Endothelial cell of umbilical vein (primary cell): ENCODE measurements at regions not wholly inside any gene's neighbourhood (a gene's known extent, or its start where the extent isn't known, plus 50 kb on each side); places are given as distances from the start of the nearest gene placed in this dataset.

ENCODE experiments used
- BruUV-seq: library from RNA; stranded (reverse); fragments of 400-500 nt; replicated peaks from 2 replicates; lab custom pipeline; 2021; lab: Mats Ljungman, UMichigan
- CTCF ChIA-PET: fragments of 300-600, 350-600 bp; sonication (Branson Sonifier 250); formaldehyde crosslinking; loops from one replicate; lab custom pipeline; 2021; ENCODE audit warnings: antibody characterized with exemption, inconsistent platforms; lab: Charles Lee
- POLR2A ChIA-PET: fragments of 300-600, 350-600 bp; sonication (Branson Sonifier 250); formaldehyde crosslinking; loops from one replicate; lab custom pipeline; 2021; ENCODE audit warnings: antibody characterized with exemption, inconsistent platforms; lab: Charles Lee
- DNase-seq: peaks from one replicate; pipeline ENCODE4 v3.0.0-alpha.2; 2011; ENCODE audit warnings: low read depth, low spot score
- FAIRE-seq: peaks from 2 replicates; lab custom pipeline; 2011; peaks lifted over from hg19 to GRCh38; lab: Jason Lieb, UNC
- H2AFZ ChIP-seq: 2 replicates; pipeline ENCODE4 v1.6.0; 2012; ENCODE audit warnings: low read depth, low read length, control low read depth, inconsistent platforms
- H3K27ac ChIP-seq: 2 replicates; pipeline ENCODE4 v1.5.1; 2011; ENCODE audit warnings: low read depth, mild to moderate bottlenecking, control low read depth, low read length, moderate library complexity; ENCODE audit not compliant: insufficient read depth
- H3K27me3 ChIP-seq, 2 experiments: 2 replicates each; pipeline versions ENCODE4 v1.6.0 to v1.6.1; 2011; ENCODE audit warnings: low read length in 2 of 2, mixed read lengths in 1 of 2; ENCODE audit not compliant: control insufficient read depth in 2 of 2, insufficient read depth in 2 of 2
- H3K36me3 ChIP-seq, 2 experiments: 2 replicates in 1 of 2; 3 replicates in 1 of 2; pipeline ENCODE4 v1.5.1; 2011; ENCODE audit warnings: low read length in 2 of 2, mild to moderate bottlenecking in 1 of 2, moderate library complexity in 1 of 2; ENCODE audit not compliant: control insufficient read depth in 2 of 2, insufficient read depth in 2 of 2; ENCODE audit errors: extremely low read depth in 1 of 2
- H3K4me1 ChIP-seq: 3 replicates; pipeline ENCODE4 v1.5.1; 2011; ENCODE audit warnings: mild to moderate bottlenecking, low read length; ENCODE audit not compliant: control insufficient read depth, insufficient read depth; ENCODE audit errors: extremely low read depth
- H3K4me2 ChIP-seq: 2 replicates; pipeline ENCODE4 v1.6.1; 2011; ENCODE audit warnings: low read length, control low read depth, mixed read lengths; ENCODE audit not compliant: insufficient read depth
- H3K4me3 ChIP-seq, 3 experiments: fragments of 200-600 bp in 1 of 3; sonication (generic), shearing (Covaris generic) in 1 of 3; replicated peaks in 1 of 3; 2 replicates each; pipeline ENCODE4 v1.5.1; 2011 to 2016; ENCODE audit warnings: control low read depth in 3 of 3, low read length in 3 of 3, mild to moderate bottlenecking in 2 of 3, inconsistent platforms in 1 of 3, low read depth in 1 of 3, moderate library complexity in 1 of 3; ENCODE audit not compliant: insufficient read depth in 1 of 3
- H3K79me2 ChIP-seq: 2 replicates; pipeline ENCODE4 v1.6.0; 2012; ENCODE audit warnings: low read length, inconsistent platforms; ENCODE audit not compliant: control insufficient read depth, insufficient read depth
- H3K9ac ChIP-seq: replicated peaks from 2 replicates; pipeline ENCODE3; 2011; ENCODE audit warnings: low read length, control low read depth; ENCODE audit not compliant: insufficient read depth; ENCODE audit errors: extremely low read depth
- H3K9me1 ChIP-seq: replicated peaks from 3 replicates; pipeline ENCODE4 v1.6.0; 2011; ENCODE audit warnings: mild to moderate bottlenecking, low read length; ENCODE audit not compliant: control insufficient read depth, insufficient read depth; ENCODE audit errors: extremely low read depth
- H3K9me3 ChIP-seq: replicated peaks from 2 replicates; pipeline ENCODE4 v1.5.1; 2012; ENCODE audit warnings: low read length, inconsistent platforms; ENCODE audit not compliant: control insufficient read depth, insufficient read depth
- H4K20me1 ChIP-seq: replicated peaks from 2 replicates; pipeline ENCODE3; 2011; ENCODE audit warnings: mild to moderate bottlenecking, low read length; ENCODE audit not compliant: control insufficient read depth, insufficient read depth; ENCODE audit errors: extremely low read depth
- CTCF ChIP-seq, 2 donors: IDR thresholded peaks; 1 replicate in 1 of 2; 2 replicates in 1 of 2; pipeline ENCODE4 v1.5.1; 2011; ENCODE audit warnings: low read length in 2 of 2, mild to moderate bottlenecking in 2 of 2, moderate library complexity in 2 of 2, control low read depth in 1 of 2, inconsistent platforms in 1 of 2, low read depth in 1 of 2; ENCODE audit not compliant: insufficient read depth in 1 of 2; ENCODE audit errors: extremely low read depth in 1 of 2
- EZH2 ChIP-seq: IDR thresholded peaks from 2 replicates; pipeline ENCODE4 v1.6.1; 2012; ENCODE audit warnings: borderline replicate concordance, low read depth, mild to moderate bottlenecking, moderate library complexity, low read length, inconsistent platforms; ENCODE audit not compliant: severe bottlenecking
- FOS ChIP-seq: IDR thresholded peaks from 2 replicates; pipeline ENCODE4 v1.6.1; 2011; ENCODE audit warnings: mild to moderate bottlenecking, low read length, moderate library complexity, borderline replicate concordance; ENCODE audit not compliant: insufficient read depth
- GATA2 ChIP-seq: IDR thresholded peaks from 2 replicates; pipeline ENCODE4 v1.7.0; 2011; ENCODE audit warnings: low read depth, mild to moderate bottlenecking, moderate library complexity, mixed read lengths, low read length; ENCODE audit not compliant: insufficient read length, insufficient read depth
- JUN ChIP-seq: IDR thresholded peaks from 2 replicates; pipeline ENCODE4 v1.6.1; 2011; ENCODE audit warnings: borderline replicate concordance, low read depth; ENCODE audit not compliant: insufficient read length, insufficient read depth
- MAX ChIP-seq: IDR thresholded peaks from 2 replicates; pipeline ENCODE4 v1.6.1; 2011; ENCODE audit not compliant: insufficient read depth, insufficient read length
- MYC ChIP-seq: IDR thresholded peaks from one replicate; pipeline ENCODE4 v1.6.1; 2011; ENCODE audit warnings: mild to moderate bottlenecking, low read depth, low read length
- POLR2A ChIP-seq: IDR thresholded peaks from 2 replicates; pipeline ENCODE4 v1.6.1; 2012; ENCODE audit warnings: low read depth, mild to moderate bottlenecking, control low read depth, low read length
- POLR2AphosphoS5 ChIP-seq: IDR thresholded peaks from 2 replicates; pipeline ENCODE4 v1.6.1; 2012; ENCODE audit warnings: low read depth, mild to moderate bottlenecking, control low read depth, low read length, moderate library complexity; ENCODE audit not compliant: insufficient read depth
- dilution Hi-C: fragments of 300-500 bp; cut with MboI; formaldehyde crosslinking; loops from one replicate; pipeline ENCODE4 v1.15.0; 2019; ENCODE audit warnings: low sequenced_read_pairs; ENCODE audit not compliant: extremely low pct_ligation_motif_present
- intact Hi-C: fragments of 100-400 bp; cut with micrococcal nuclease; formaldehyde crosslinking; loops from one replicate; pipeline ENCODE4 v1.10.0; 2022

GRCh38 chr3:132236701-132237651 is 80.2 kb upstream of the ACP3 start:
- intact Hi-C loops = no loop called here
- BruUV-seq = no TSS peak
- no peaks in the 10 kb centered on the region for H3K79me2 ChIP-seq
- no peaks in the 10 kb centered on the region for H3K9me1 ChIP-seq
- DNase-seq (no peak), FAIRE-seq (no peak)
- no peak overlapping the region for H2AFZ ChIP-seq
- H3K4me1 ChIP-seq = no peaks in the 10 kb centered on the region
- no peaks in the 10 kb centered on the region for H4K20me1 ChIP-seq
- H3K9me3 ChIP-seq = no peaks in the 10 kb centered on the region
- ChIA-PET POLR2A (no interaction called here), CTCF (no interaction called here)
- H3K36me3 ChIP-seq = no peaks in the 10 kb centered on the region
- H3K27me3 ChIP-seq = peaks cover 0 to 3% of the 10 kb centered on the region in 2 experiments
- no peak overlapping the region for H3K27ac ChIP-seq
- H3K4me3 ChIP-seq = no peak overlapping the region
- TF ChIP-seq FOS (no peak), GATA2 (no peak), MYC (no peak), JUN (no peak), POLR2A (no peak), CTCF (IDR thresholded peaks at IDR 0.05; ENCODE audit: extremely low read depth in 1 of 2, insufficient read depth in 1 of 2, low read depth in 1 of 2, low read length in 2 of 2) (no peak), MAX (no peak), POLR2AphosphoS5 (no peak), EZH2 (no peak)
- dilution Hi-C loops = no loop called here
- H3K9ac ChIP-seq = no peak overlapping the region
- H3K4me2 ChIP-seq = no peak overlapping the region
